Rectal smooth muscle tissue (tissue), 1 donor: ENCODE measurements at regions not wholly inside any gene's neighbourhood (a gene's known extent, or its start where the extent isn't known, plus 50 kb on each side); places are given as distances from the start of the nearest gene placed in this dataset.

Experiments used
- H3K27ac ChIP-seq: one replicate; pipeline ENCODE4 v1.7.0; 2013; ENCODE audit warnings: low read depth, low read length, inconsistent platforms
- H3K27me3 ChIP-seq: one replicate; pipeline ENCODE4 v1.7.0; 2013; ENCODE audit warnings: low read length; ENCODE audit not compliant: control insufficient read depth, insufficient read depth
- H3K36me3 ChIP-seq: one replicate; pipeline ENCODE4 v1.7.0; 2013; ENCODE audit warnings: low read length; ENCODE audit not compliant: control insufficient read depth, insufficient read depth
- H3K4me1 ChIP-seq: one replicate; pipeline ENCODE4 v1.7.0; 2013; ENCODE audit warnings: low read length; ENCODE audit not compliant: control insufficient read depth, insufficient read depth
- H3K4me3 ChIP-seq: one replicate; pipeline ENCODE4 v1.7.0; 2013; ENCODE audit warnings: low read length
- H3K9ac ChIP-seq: one replicate; pipeline ENCODE4 v1.7.0; 2013; ENCODE audit warnings: low read length

- no peaks in the 10 kb centered on the region for H3K36me3 ChIP-seq
- peaks cover 3% of the 10 kb centered on the region for H3K27me3 ChIP-seq
- H3K4me3 ChIP-seq, result no peak overlapping the region
- H3K27ac ChIP-seq, result no peak overlapping the region
- H3K4me1 ChIP-seq, result no peaks in the 10 kb centered on the region
- no peak overlapping the region for H3K9ac ChIP-seq
These were observed 235.7 kb upstream of the SDK2 start for GRCh38 chr17:73879987-73880386.

- Histone ChIP-seq H3K4me3 (no peak overlapping the region), H3K9ac (no peak overlapping the region), H3K36me3 (no peaks in the 10 kb centered on the region)
These were observed 238.3 kb upstream of the SDK2 start for GRCh38 chr17:73882590-73882989.

GRCh38 chr17:73883175-73883574 is 238.9 kb upstream of the SDK2 start:
- H3K27me3 ChIP-seq, result peaks cover 3% of the 10 kb centered on the region
- no peak overlapping the region for H3K27ac ChIP-seq
- no peaks in the 10 kb centered on the region for H3K36me3 ChIP-seq
- H3K4me1 ChIP-seq, result no peaks in the 10 kb centered on the region
- H3K9ac ChIP-seq, result no peak overlapping the region
- no peak overlapping the region for H3K4me3 ChIP-seq

More at GRCh38 chr17:73882590-73882989, 238.3 kb upstream of the SDK2 start:
- Histone ChIP-seq H3K27ac (no peak overlapping the region), H3K4me1 (no peaks in the 10 kb centered on the region), H3K27me3 (peaks cover 3% of the 10 kb centered on the region)

GRCh38 chr17:73887739-73888138 is 243.5 kb upstream of the SDK2 start:
- H3K4me1 ChIP-seq, result no peaks in the 10 kb centered on the region
- H3K4me3 ChIP-seq, result no peak overlapping the region
- H3K27ac ChIP-seq, result no peak overlapping the region
- no peaks in the 10 kb centered on the region for H3K36me3 ChIP-seq
- H3K27me3 ChIP-seq, result peaks cover 3% of the 10 kb centered on the region
- H3K9ac ChIP-seq, result no peak overlapping the region

GRCh38 chr17:73888862-73889261 is 244.6 kb upstream of the SDK2 start:
- H3K4me1 ChIP-seq, result no peaks in the 10 kb centered on the region
- H3K9ac ChIP-seq, result no peak overlapping the region
- no peak overlapping the region for H3K4me3 ChIP-seq
- H3K27ac ChIP-seq, result no peak overlapping the region
- no peaks in the 10 kb centered on the region for H3K36me3 ChIP-seq
- peaks cover 3% of the 10 kb centered on the region for H3K27me3 ChIP-seq

- Histone ChIP-seq H3K4me1 (no peaks in the 10 kb centered on the region), H3K27me3 (peaks cover 3% of the 10 kb centered on the region), H3K9ac (no peak overlapping the region), H3K4me3 (no peak overlapping the region), H3K36me3 (no peaks in the 10 kb centered on the region), H3K27ac (no peak overlapping the region)
These were observed 245.2 kb upstream of the SDK2 start for GRCh38 chr17:73889439-73889838.

GRCh38 chr17:73890831-73891405 is 246.7 kb upstream of the SDK2 start:
- H3K4me3 ChIP-seq, result no peak overlapping the region
- H3K36me3 ChIP-seq, result no peaks in the 10 kb centered on the region

GRCh38 chr17:73895157-73895556 is 250.9 kb upstream of the SDK2 start:
- peaks cover 2% of the 10 kb centered on the region for H3K27me3 ChIP-seq
- no peak overlapping the region for H3K4me3 ChIP-seq
- H3K27ac ChIP-seq, result no peak overlapping the region
- no peaks in the 10 kb centered on the region for H3K36me3 ChIP-seq
- no peak overlapping the region for H3K9ac ChIP-seq
- no peaks in the 10 kb centered on the region for H3K4me1 ChIP-seq

More at GRCh38 chr17:73890831-73891405, 246.7 kb upstream of the SDK2 start:
- no peak overlapping the region for H3K9ac ChIP-seq
- no peaks in the 10 kb centered on the region for H3K4me1 ChIP-seq
- no peak overlapping the region for H3K27ac ChIP-seq
- H3K27me3 ChIP-seq, result no peaks in the 10 kb centered on the region

- Histone ChIP-seq H3K27ac (no peak overlapping the region), H3K4me3 (no peak overlapping the region), H3K9ac (no peak overlapping the region), H3K27me3 (peaks cover 15% of the 10 kb centered on the region), H3K36me3 (no peaks in the 10 kb centered on the region), H3K4me1 (no peaks in the 10 kb centered on the region)
These were observed 252.7 kb upstream of the SDK2 start for GRCh38 chr17:73896966-73897365.

- H3K4me3 ChIP-seq, result no peak overlapping the region
- H3K27ac ChIP-seq, result no peak overlapping the region
- peaks cover 22% of the 10 kb centered on the region for H3K27me3 ChIP-seq
- H3K4me1 ChIP-seq, result no peaks in the 10 kb centered on the region
- H3K36me3 ChIP-seq, result no peaks in the 10 kb centered on the region
- no peak overlapping the region for H3K9ac ChIP-seq
These were observed 255.6 kb upstream of the SDK2 start for GRCh38 chr17:73899839-73900238.

- Histone ChIP-seq H3K27ac (no peak overlapping the region), H3K36me3 (no peaks in the 10 kb centered on the region), H3K27me3 (peaks cover 22% of the 10 kb centered on the region), H3K9ac (no peak overlapping the region), H3K4me1 (no peaks in the 10 kb centered on the region), H3K4me3 (no peak overlapping the region)
These were observed 256.3 kb upstream of the SDK2 start for GRCh38 chr17:73900516-73900915.

- no peaks in the 10 kb centered on the region for H3K36me3 ChIP-seq
- H3K9ac ChIP-seq, result no peak overlapping the region
- H3K4me3 ChIP-seq, result no peak overlapping the region
- peaks cover 22% of the 10 kb centered on the region for H3K27me3 ChIP-seq
- no peaks in the 10 kb centered on the region for H3K4me1 ChIP-seq
- no peak overlapping the region for H3K27ac ChIP-seq
These were observed 257.0 kb upstream of the SDK2 start for GRCh38 chr17:73901249-73901648.

- peak overlapping the region; percentile 42 for H3K4me3 ChIP-seq
- no peaks in the 10 kb centered on the region for H3K36me3 ChIP-seq
- no peak overlapping the region for H3K27ac ChIP-seq
- H3K4me1 ChIP-seq, result no peaks in the 10 kb centered on the region
- H3K9ac ChIP-seq, result no peak overlapping the region
- peaks cover 20% of the 10 kb centered on the region for H3K27me3 ChIP-seq
These were observed 257.6 kb upstream of the SDK2 start for GRCh38 chr17:73901661-73902415.
